ENCODE measurements at regions not wholly inside any gene's neighbourhood (a gene's known extent, or its start where the extent isn't known, plus 50 kb on each side); places are given as distances from the start of the nearest gene placed in this dataset.

DNA sequence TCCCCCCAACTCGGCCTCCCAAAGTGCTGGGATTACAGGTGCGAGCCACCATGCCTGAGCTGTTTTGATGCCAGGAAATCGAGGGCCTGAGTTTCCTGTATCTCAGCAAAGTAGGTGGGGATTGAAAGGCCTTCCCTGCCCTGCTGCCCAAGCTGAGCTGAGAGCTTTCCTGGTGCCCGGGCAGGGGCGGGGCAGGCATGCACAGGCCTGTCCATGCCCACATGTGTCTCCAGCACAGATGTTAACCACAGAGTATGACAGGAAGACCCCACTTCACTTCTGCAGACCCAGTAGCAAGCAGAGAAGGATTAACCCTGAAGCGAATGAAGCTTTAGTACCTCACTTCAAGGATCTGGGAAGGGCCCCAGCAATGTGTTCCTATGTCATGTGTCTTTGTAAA lies 66.0 kb downstream of the GPR6 start:
- H3K4me1 ChIP-seq (ENCODE audit: insufficient read depth), result no peaks in the 10 kb centered on the region
- no peak overlapping the region for H3K4me2 ChIP-seq
- no peaks in the 10 kb centered on the region for H3F3A ChIP-seq (replicated peaks; ENCODE audit: low read depth)
- Mint-ChIP-seq H3K27ac (no peak overlapping the region), H3K4me3 (no peak overlapping the region), H3K27me3 (ENCODE audit: insufficient read depth, low read depth, poor library complexity) (peaks cover 5% of the 10 kb centered on the region), H3K36me3 (ENCODE audit: low read depth) (peaks cover 3% of the 10 kb centered on the region; the same call in 2 of the 3 replicates), H3K4me1 (peaks cover 11% of the 10 kb centered on the region; the same call in 2 of the 3 replicates), H3K9me3 (peaks cover 14% of the 10 kb centered on the region; the same call in 2 of the 3 replicates)
- no peak overlapping the region for H3K4me3 ChIP-seq
- H3K27ac ChIP-seq (ENCODE audit: low read depth), result no peak overlapping the region
- ATAC-seq (no peak), DNase-seq (ENCODE audit: low spot score) (no peak)
- TF ChIP-seq ZNF331 (CRISPR knock-in tag; IDR thresholded peaks at IDR 0.05; ENCODE audit: low read depth), result no peak
- no peak for TF ChIP-seq CREB1 (CRISPR knock-in tag; IDR thresholded peaks at IDR 0.05; ENCODE audit: low read depth)
- TF ChIP-seq, protein P1, sequence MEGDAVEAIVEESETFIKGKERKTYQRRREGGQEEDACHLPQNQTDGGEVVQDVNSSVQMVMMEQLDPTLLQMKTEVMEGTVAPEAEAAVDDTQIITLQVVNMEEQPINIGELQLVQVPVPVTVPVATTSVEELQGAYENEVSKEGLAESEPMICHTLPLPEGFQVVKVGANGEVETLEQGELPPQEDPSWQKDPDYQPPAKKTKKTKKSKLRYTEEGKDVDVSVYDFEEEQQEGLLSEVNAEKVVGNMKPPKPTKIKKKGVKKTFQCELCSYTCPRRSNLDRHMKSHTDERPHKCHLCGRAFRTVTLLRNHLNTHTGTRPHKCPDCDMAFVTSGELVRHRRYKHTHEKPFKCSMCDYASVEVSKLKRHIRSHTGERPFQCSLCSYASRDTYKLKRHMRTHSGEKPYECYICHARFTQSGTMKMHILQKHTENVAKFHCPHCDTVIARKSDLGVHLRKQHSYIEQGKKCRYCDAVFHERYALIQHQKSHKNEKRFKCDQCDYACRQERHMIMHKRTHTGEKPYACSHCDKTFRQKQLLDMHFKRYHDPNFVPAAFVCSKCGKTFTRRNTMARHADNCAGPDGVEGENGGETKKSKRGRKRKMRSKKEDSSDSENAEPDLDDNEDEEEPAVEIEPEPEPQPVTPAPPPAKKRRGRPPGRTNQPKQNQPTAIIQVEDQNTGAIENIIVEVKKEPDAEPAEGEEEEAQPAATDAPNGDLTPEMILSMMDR (conservative IDR thresholded peaks at IDR 0.05; ENCODE audit: low read depth in 2 of 2), result no peak
- TF ChIP-seq, protein P2, sequence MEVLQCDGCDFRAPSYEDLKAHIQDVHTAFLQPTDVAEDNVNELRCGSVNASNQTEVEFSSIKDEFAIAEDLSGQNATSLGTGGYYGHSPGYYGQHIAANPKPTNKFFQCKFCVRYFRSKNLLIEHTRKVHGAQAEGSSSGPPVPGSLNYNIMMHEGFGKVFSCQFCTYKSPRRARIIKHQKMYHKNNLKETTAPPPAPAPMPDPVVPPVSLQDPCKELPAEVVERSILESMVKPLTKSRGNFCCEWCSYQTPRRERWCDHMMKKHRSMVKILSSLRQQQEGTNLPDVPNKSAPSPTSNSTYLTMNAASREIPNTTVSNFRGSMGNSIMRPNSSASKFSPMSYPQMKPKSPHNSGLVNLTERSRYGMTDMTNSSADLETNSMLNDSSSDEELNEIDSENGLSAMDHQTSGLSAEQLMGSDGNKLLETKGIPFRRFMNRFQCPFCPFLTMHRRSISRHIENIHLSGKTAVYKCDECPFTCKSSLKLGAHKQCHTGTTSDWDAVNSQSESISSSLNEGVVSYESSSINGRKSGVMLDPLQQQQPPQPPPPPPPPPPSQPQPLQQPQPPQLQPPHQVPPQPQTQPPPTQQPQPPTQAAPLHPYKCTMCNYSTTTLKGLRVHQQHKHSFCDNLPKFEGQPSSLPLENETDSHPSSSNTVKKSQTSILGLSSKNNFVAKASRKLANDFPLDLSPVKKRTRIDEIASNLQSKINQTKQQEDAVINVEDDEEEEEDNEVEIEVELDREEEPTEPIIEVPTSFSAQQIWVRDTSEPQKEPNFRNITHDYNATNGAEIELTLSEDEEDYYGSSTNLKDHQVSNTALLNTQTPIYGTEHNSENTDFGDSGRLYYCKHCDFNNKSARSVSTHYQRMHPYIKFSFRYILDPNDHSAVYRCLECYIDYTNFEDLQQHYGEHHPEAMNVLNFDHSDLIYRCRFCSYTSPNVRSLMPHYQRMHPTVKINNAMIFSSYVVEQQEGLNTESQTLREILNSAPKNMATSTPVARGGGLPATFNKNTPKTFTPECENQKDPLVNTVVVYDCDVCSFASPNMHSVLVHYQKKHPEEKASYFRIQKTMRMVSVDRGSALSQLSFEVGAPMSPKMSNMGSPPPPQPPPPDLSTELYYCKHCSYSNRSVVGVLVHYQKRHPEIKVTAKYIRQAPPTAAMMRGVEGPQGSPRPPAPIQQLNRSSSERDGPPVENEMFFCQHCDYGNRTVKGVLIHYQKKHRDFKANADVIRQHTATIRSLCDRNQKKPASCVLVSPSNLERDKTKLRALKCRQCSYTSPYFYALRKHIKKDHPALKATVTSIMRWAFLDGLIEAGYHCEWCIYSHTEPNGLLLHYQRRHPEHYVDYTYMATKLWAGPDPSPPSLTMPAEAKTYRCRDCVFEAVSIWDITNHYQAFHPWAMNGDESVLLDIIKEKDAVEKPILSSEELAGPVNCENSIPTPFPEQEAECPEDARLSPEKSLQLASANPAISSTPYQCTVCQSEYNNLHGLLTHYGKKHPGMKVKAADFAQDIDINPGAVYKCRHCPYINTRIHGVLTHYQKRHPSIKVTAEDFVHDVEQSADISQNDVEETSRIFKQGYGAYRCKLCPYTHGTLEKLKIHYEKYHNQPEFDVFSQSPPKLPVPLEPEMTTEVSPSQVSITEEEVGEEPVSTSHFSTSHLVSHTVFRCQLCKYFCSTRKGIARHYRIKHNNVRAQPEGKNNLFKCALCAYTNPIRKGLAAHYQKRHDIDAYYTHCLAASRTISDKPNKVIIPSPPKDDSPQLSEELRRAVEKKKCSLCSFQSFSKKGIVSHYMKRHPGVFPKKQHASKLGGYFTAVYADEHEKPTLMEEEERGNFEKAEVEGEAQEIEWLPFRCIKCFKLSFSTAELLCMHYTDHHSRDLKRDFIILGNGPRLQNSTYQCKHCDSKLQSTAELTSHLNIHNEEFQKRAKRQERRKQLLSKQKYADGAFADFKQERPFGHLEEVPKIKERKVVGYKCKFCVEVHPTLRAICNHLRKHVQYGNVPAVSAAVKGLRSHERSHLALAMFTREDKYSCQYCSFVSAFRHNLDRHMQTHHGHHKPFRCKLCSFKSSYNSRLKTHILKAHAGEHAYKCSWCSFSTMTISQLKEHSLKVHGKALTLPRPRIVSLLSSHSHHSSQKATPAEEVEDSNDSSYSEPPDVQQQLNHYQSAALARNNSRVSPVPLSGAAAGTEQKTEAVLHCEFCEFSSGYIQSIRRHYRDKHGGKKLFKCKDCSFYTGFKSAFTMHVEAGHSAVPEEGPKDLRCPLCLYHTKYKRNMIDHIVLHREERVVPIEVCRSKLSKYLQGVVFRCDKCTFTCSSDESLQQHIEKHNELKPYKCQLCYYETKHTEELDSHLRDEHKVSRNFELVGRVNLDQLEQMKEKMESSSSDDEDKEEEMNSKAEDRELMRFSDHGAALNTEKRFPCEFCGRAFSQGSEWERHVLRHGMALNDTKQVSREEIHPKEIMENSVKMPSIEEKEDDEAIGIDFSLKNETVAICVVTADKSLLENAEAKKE (CRISPR knock-in tag; IDR thresholded peaks at IDR 0.05), result no peak
- TF ChIP-seq JUNB (IDR thresholded peaks at IDR 0.05; ENCODE audit: unreplicated experiment), result no peak
- TF ChIP-seq ZNF114 (CRISPR knock-in tag; IDR thresholded peaks at IDR 0.05), result no peak
- no peak for TF ChIP-seq POLR2AphosphoS5 (IDR thresholded peaks at IDR 0.05; ENCODE audit: low read depth)
- TF ChIP-seq EZH2phosphoT487 (IDR thresholded peaks at IDR 0.05; ENCODE audit: unreplicated experiment), result no peak
- TF ChIP-seq, protein P3, sequence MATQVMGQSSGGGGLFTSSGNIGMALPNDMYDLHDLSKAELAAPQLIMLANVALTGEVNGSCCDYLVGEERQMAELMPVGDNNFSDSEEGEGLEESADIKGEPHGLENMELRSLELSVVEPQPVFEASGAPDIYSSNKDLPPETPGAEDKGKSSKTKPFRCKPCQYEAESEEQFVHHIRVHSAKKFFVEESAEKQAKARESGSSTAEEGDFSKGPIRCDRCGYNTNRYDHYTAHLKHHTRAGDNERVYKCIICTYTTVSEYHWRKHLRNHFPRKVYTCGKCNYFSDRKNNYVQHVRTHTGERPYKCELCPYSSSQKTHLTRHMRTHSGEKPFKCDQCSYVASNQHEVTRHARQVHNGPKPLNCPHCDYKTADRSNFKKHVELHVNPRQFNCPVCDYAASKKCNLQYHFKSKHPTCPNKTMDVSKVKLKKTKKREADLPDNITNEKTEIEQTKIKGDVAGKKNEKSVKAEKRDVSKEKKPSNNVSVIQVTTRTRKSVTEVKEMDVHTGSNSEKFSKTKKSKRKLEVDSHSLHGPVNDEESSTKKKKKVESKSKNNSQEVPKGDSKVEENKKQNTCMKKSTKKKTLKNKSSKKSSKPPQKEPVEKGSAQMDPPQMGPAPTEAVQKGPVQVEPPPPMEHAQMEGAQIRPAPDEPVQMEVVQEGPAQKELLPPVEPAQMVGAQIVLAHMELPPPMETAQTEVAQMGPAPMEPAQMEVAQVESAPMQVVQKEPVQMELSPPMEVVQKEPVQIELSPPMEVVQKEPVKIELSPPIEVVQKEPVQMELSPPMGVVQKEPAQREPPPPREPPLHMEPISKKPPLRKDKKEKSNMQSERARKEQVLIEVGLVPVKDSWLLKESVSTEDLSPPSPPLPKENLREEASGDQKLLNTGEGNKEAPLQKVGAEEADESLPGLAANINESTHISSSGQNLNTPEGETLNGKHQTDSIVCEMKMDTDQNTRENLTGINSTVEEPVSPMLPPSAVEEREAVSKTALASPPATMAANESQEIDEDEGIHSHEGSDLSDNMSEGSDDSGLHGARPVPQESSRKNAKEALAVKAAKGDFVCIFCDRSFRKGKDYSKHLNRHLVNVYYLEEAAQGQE (IDR thresholded peaks at IDR 0.05; ENCODE audit: unreplicated experiment), result no peak
- no peak for TF ChIP-seq NANOG (IDR thresholded peaks at IDR 0.05; ENCODE audit: borderline replicate concordance)
- TF ChIP-seq, protein P4, sequence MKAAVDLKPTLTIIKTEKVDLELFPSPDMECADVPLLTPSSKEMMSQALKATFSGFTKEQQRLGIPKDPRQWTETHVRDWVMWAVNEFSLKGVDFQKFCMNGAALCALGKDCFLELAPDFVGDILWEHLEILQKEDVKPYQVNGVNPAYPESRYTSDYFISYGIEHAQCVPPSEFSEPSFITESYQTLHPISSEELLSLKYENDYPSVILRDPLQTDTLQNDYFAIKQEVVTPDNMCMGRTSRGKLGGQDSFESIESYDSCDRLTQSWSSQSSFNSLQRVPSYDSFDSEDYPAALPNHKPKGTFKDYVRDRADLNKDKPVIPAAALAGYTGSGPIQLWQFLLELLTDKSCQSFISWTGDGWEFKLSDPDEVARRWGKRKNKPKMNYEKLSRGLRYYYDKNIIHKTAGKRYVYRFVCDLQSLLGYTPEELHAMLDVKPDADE (IDR thresholded peaks at IDR 0.05), result no peak
- TF ChIP-seq EZH2 (IDR thresholded peaks at IDR 0.05; ENCODE audit: low read depth, unreplicated experiment), result no peak
- TF ChIP-seq STAT1 (IDR thresholded peaks at IDR 0.05; ENCODE audit: unreplicated experiment), result no peak
- peak overlapping the region; percentile 84 for H2AFZ ChIP-seq
- H3K79me2 ChIP-seq (replicated peaks; ENCODE audit: insufficient read depth), result no peaks in the 10 kb centered on the region
- no peaks in the 10 kb centered on the region; the same call in 1 of the 2 replicates for H3K36me3 ChIP-seq (ENCODE audit: insufficient read depth)
- H4K20me1 ChIP-seq (replicated peaks; ENCODE audit: insufficient read depth), result no peaks in the 10 kb centered on the region
- H3K27me3 ChIP-seq (ENCODE audit: insufficient read depth), result no peaks in the 10 kb centered on the region
- no peaks in the 10 kb centered on the region for H3K9me2 ChIP-seq (ENCODE audit: insufficient read depth)

Data from GM23338 (cell line).